NB4 (cell line): ENCODE measurements at regions not wholly inside any gene's neighbourhood (a gene's known extent, or its start where the extent isn't known, plus 50 kb on each side); places are given as distances from the start of the nearest gene placed in this dataset.

Experiments
- POLR2A ChIP-seq: IDR thresholded peaks from 2 replicates; pipeline ENCODE4 v1.6.1; 2011; ENCODE audit warnings: mild to moderate bottlenecking; ENCODE audit not compliant: insufficient read length; ENCODE audit errors: extremely low read depth
- TF ChIP-seq, protein P1 (sequence below): IDR thresholded peaks from one replicate; pipeline ENCODE4 v1.5.1; 2012; ENCODE audit warnings: low read depth, low read length
- TF ChIP-seq, protein P2 (sequence below): IDR thresholded peaks from 2 replicates; pipeline ENCODE4 v1.6.1; 2011; ENCODE audit warnings: low read depth, low read length

DNA sequence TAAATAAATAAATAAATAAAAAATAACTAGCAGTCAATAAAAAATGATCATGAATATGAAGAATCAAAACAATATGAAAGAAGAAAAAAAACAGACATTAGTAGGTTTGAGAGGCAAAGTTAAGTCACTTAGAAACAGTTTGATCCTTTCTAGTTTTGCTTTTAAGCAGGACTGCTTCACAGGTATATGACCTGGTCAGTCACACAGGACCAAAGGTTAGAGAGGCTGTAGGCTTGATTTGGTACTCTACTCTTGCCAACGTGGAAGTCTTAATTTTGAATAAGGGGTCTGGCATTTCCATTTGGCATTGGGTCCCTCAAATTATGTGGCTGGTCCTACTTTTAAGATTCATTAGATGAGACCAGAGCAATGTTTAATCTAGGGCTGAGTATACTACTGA lies 441.7 kb upstream of the NECTIN3 start:
- TF ChIP-seq POLR2A, result no peak
- TF ChIP-seq, protein P1, sequence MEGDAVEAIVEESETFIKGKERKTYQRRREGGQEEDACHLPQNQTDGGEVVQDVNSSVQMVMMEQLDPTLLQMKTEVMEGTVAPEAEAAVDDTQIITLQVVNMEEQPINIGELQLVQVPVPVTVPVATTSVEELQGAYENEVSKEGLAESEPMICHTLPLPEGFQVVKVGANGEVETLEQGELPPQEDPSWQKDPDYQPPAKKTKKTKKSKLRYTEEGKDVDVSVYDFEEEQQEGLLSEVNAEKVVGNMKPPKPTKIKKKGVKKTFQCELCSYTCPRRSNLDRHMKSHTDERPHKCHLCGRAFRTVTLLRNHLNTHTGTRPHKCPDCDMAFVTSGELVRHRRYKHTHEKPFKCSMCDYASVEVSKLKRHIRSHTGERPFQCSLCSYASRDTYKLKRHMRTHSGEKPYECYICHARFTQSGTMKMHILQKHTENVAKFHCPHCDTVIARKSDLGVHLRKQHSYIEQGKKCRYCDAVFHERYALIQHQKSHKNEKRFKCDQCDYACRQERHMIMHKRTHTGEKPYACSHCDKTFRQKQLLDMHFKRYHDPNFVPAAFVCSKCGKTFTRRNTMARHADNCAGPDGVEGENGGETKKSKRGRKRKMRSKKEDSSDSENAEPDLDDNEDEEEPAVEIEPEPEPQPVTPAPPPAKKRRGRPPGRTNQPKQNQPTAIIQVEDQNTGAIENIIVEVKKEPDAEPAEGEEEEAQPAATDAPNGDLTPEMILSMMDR, result no peak
- TF ChIP-seq, protein P2, sequence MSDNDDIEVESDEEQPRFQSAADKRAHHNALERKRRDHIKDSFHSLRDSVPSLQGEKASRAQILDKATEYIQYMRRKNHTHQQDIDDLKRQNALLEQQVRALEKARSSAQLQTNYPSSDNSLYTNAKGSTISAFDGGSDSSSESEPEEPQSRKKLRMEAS, result no peak
